ENCODE measurements at regions not wholly inside any gene's neighbourhood (a gene's known extent, or its start where the extent isn't known, plus 50 kb on each side); places are given as distances from the start of the nearest gene placed in this dataset.
"Not testable (repeated sequence)": the region's sequence is repeated elsewhere in the genome, so short reads cannot be mapped to it uniquely, and the experiment has no call there.

DNA sequence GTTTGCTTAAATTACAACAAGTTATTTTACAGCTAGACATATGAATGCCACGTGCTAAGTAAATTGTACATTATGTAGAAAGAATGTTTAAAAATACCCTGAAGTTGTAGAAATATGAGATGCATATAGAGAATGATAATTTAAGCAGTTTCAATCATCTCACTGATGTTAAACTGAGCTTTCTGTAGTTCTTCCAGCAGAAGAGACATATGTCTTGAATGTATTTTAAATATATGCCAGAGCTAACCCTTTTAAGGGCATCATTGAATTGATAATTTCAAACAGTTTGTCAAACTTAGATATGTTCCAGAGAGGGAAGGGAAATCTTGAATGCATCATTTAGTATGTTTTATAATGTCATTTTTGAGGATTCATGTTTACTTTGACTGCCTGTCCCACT lies 255.2 kb downstream of the MDFIC start:
- H3K27ac ChIP-seq, result no peak overlapping the region
- no peaks in the 10 kb centered on the region for H3K4me1 ChIP-seq
- no peaks in the 10 kb centered on the region for H3K36me3 ChIP-seq
- TF ChIP-seq, protein P1, sequence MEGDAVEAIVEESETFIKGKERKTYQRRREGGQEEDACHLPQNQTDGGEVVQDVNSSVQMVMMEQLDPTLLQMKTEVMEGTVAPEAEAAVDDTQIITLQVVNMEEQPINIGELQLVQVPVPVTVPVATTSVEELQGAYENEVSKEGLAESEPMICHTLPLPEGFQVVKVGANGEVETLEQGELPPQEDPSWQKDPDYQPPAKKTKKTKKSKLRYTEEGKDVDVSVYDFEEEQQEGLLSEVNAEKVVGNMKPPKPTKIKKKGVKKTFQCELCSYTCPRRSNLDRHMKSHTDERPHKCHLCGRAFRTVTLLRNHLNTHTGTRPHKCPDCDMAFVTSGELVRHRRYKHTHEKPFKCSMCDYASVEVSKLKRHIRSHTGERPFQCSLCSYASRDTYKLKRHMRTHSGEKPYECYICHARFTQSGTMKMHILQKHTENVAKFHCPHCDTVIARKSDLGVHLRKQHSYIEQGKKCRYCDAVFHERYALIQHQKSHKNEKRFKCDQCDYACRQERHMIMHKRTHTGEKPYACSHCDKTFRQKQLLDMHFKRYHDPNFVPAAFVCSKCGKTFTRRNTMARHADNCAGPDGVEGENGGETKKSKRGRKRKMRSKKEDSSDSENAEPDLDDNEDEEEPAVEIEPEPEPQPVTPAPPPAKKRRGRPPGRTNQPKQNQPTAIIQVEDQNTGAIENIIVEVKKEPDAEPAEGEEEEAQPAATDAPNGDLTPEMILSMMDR (IDR thresholded peaks at IDR 0.05), result no peak
- TF ChIP-seq POLR2A (IDR thresholded peaks at IDR 0.05), result no peak
- DNase-seq, result no peak
- no peaks in the 10 kb centered on the region for H3K27me3 ChIP-seq
- H3K9me3 ChIP-seq, result no peaks in the 10 kb centered on the region
- no peak overlapping the region for H3K4me3 ChIP-seq
- intact Hi-C loops (cut with DNase I), result no loop called here
- WGBS, 2 donors, result 46 to 71% methylated on average over 1 of the region's 1 CpG

DNA sequence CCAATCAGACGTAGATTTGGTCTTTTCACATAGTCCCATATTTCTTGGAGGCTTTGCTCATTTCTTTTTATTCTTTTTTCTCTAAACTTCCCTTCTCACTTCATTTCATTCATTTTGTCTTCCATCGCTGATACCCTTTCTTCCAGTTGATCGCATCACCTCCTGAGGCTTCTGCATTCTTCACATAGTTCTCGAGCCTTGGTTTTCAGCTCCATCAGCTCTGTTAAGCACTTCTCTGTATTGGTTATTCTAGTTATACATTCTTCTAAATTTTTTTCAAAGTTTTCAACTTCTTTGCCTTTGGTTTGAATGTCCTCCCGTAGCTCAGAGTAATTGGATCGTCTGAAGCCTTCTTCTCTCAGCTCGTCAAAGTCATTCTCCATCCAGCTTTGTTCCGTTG lies 250.5 kb downstream of the MDFIC start:
- intact Hi-C loops (cut with DNase I); H3K36me3 ChIP-seq; H3K27me3 ChIP-seq; DNase-seq; H3K27ac ChIP-seq; H3K4me1 ChIP-seq; H3K4me3 ChIP-seq; H3K9me3 ChIP-seq: not testable (repeated sequence)
- 87 to 92% methylated on average over 8 of the region's 8 CpGs for WGBS, 2 donors

DNA sequence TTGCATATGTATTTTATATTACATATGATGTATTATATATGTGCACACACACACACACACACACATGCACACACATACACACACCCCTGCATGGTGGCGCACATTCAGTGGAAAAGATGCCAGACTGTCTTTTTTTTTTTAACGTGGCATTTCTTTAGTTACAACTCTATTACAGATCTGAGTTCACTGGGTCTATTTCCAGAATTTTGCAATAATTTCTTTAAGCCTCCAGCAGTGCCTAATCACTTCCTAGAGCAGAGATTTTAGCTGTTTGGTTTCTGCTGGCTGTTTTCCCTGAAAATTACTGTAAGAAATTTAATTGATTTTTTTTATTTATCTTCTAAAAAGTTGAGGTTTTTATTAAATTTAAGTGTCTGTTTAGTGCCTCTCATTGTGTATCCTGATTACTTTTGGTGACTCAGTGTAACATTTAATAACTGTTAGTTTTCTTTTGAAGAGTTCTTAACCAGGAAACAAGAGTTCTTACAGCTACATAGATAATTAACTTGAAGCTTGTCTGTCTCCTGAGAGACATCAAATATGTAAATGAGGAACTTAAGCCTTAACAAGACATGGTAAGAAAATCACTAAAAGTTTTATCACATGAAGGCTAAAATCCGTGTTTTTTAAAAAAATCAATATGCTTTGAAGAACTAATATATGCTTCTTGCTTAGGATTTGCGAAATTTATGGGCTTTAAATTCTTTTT lies 232.0 kb downstream of the MDFIC start:
- WGBS, 2 donors, result 57 to 66% methylated on average over 4 of the region's 4 CpGs
- H3K36me3 ChIP-seq, result no peaks in the 10 kb centered on the region
- intact Hi-C loops (cut with DNase I), result no loop called here
- H3K9me3 ChIP-seq, result no peaks in the 10 kb centered on the region
- DNase-seq, result no peak
- H3K27ac ChIP-seq, result no peak overlapping the region
- no peak overlapping the region for H3K4me3 ChIP-seq
- no peaks in the 10 kb centered on the region for H3K4me1 ChIP-seq
- no peak for TF ChIP-seq POLR2A (IDR thresholded peaks at IDR 0.05)
- TF ChIP-seq, protein P1 (IDR thresholded peaks at IDR 0.05), result no peak
- no peaks in the 10 kb centered on the region for H3K27me3 ChIP-seq

DNA sequence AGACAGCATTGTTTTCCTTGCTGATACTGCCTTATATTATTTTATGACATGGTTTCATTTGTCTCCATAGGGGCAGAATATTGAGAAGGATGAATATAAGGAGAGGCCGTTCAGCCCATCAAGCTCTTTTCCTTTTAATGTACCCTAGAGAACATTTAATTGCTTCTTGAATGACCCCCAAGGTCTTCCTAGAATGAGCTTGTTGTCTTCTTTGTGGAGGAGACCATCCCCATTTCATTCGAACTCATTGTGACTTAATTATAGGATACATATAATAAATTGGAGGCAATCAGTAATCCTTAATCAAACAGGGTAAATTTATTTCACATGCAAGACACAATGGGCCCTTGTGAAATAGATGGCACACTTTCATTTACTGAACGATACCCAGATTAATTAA lies 231.3 kb downstream of the MDFIC start:
- no peaks in the 10 kb centered on the region for H3K9me3 ChIP-seq
- no peaks in the 10 kb centered on the region for H3K36me3 ChIP-seq
- TF ChIP-seq, protein P1 (IDR thresholded peaks at IDR 0.05), result no peak
- TF ChIP-seq POLR2A (IDR thresholded peaks at IDR 0.05), result no peak
- no peak overlapping the region for H3K27ac ChIP-seq
- H3K4me3 ChIP-seq, result no peak overlapping the region
- no peaks in the 10 kb centered on the region for H3K4me1 ChIP-seq
- H3K27me3 ChIP-seq, result no peaks in the 10 kb centered on the region
- intact Hi-C loops (cut with DNase I), result no loop called here
- no peak for DNase-seq
- 63 to 69% methylated on average over 3 of the region's 3 CpGs for WGBS, 2 donors

DNA sequence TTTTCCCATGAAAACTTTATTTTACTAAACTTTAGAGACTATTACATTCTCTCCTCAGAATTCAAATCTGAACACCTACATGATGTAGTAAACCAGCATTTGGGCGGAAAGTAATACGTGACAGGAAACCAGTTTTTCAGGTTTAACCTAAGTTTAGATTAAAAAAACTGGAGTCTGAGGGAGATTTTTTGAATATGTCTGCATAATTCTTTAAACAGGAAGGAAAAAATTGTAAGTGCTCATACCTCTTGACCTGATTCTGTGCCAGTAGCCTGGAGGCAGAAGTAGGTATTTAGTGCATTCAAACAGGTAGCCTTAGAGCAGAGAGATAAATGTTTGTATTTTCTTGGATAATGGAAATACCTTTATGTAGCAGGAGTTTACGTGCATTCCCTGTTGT lies 224.3 kb downstream of the MDFIC start:
- Histone ChIP-seq H3K9me3 (no peaks in the 10 kb centered on the region), H3K27me3 (no peaks in the 10 kb centered on the region), H3K36me3 (no peaks in the 10 kb centered on the region), H3K27ac (no peak overlapping the region), H3K4me1 (peaks cover 0 to 18% (median 10%) of the 10 kb centered on the region in 3 donors), H3K4me3 (no peak overlapping the region)
- TF ChIP-seq, protein P1 (IDR thresholded peaks at IDR 0.05), result peak in 2 of 6 experiments; percentile 16 to 34
- TF ChIP-seq POLR2A (IDR thresholded peaks at IDR 0.05), result no peak
- intact Hi-C loops (cut with DNase I), result no loop called here
- WGBS, 2 donors, result 43 to 47% methylated on average over 3 of the region's 3 CpGs
- no peak for DNase-seq

DNA sequence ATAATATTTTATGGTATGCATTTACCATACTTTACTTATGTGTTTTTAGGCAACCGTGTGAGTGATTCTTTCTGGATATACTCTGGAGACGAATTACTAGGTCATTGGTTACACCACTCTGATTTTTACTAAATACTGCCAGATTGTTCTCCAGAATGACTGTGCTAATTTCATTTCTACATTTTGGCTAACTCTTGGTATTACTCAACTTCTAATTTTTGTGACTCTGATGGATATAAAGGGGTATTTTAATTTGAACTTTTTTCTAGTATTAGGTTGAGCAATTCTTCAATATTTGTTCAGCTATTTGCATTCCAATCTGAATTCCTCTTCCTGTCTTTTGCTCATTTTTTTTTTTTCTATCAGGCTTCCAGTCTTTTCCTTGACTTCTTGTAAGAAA lies 223.6 kb downstream of the MDFIC start:
- H3K4me3 ChIP-seq, result no peak overlapping the region
- no peaks in the 10 kb centered on the region for H3K9me3 ChIP-seq
- 15 to 26% methylated on average over 2 of the region's 2 CpGs for WGBS, 2 donors
- intact Hi-C loops (cut with DNase I), result no loop called here
- H3K36me3 ChIP-seq, result no peaks in the 10 kb centered on the region
- TF ChIP-seq, protein P1 (IDR thresholded peaks at IDR 0.05), result no peak
- TF ChIP-seq POLR2A (IDR thresholded peaks at IDR 0.05), result no peak
- no peaks in the 10 kb centered on the region for H3K27me3 ChIP-seq
- no peak for DNase-seq
- H3K4me1 ChIP-seq, result peaks cover 0 to 18% (median 10%) of the 10 kb centered on the region in 3 donors
- no peak overlapping the region for H3K27ac ChIP-seq

Measured in esophagus squamous epithelium (tissue), 5 donors.